GM04503 (cell line): ENCODE measurements at regions not wholly inside any gene's neighbourhood (a gene's known extent, or its start where the extent isn't known, plus 50 kb on each side); places are given as distances from the start of the nearest gene placed in this dataset.
"Not testable (repeated sequence)": the region's sequence is repeated elsewhere in the genome, so short reads cannot be mapped to it uniquely, and the experiment has no call there.

Experiments
- DNase-seq: peaks from one replicate; pipeline ENCODE4 v3.0.0-alpha.2; 2012; ENCODE audit warnings: low read depth

- DNase-seq: no peak
These were observed 67.8 kb upstream of the FARP1 start for GRCh38 chr13:98075048-98075447.

GRCh38 chr13:98076309-98076708 is 66.6 kb upstream of the FARP1 start:
- not testable (repeated sequence) for DNase-seq

GRCh38 chr13:98080280-98080679 is 62.6 kb upstream of the FARP1 start:
- no peak for DNase-seq

GRCh38 chr13:98083507-98083906 is 59.4 kb upstream of the FARP1 start:
- DNase-seq: peak; percentile 95

GRCh38 chr13:98083936-98084335 is 59.0 kb upstream of the FARP1 start:
- DNase-seq: no peak

GRCh38 chr13:98089246-98089645 is 53.6 kb upstream of the FARP1 start:
- DNase-seq: peak; percentile 47

GRCh38 chr13:98092888-98093287 is 50.0 kb upstream of the FARP1 start:
- DNase-seq: no peak
